ENCODE measurements at regions not wholly inside any gene's neighbourhood (a gene's known extent, or its start where the extent isn't known, plus 50 kb on each side); places are given as distances from the start of the nearest gene placed in this dataset.

DNA sequence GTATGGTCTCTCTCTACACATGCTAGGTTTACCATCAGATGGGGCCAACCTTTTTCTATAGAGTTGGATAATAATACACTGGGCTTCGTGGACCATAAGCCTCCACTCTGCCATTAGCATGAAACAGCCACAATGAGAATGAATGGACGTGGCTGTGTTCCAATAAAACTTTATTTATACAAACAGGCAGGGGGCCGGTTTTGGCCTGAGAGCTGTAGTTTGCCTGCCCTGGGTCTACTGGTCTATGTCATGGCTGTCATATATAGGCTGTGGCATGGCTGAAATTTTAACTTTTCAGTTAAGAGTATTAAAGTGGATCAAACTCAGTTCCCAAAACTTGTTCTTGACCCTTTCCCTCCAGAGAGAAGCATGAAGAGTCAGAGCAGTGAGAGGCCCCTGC lies 120.3 kb upstream of the MYL2 start:
- TF ChIP-seq, protein P1, sequence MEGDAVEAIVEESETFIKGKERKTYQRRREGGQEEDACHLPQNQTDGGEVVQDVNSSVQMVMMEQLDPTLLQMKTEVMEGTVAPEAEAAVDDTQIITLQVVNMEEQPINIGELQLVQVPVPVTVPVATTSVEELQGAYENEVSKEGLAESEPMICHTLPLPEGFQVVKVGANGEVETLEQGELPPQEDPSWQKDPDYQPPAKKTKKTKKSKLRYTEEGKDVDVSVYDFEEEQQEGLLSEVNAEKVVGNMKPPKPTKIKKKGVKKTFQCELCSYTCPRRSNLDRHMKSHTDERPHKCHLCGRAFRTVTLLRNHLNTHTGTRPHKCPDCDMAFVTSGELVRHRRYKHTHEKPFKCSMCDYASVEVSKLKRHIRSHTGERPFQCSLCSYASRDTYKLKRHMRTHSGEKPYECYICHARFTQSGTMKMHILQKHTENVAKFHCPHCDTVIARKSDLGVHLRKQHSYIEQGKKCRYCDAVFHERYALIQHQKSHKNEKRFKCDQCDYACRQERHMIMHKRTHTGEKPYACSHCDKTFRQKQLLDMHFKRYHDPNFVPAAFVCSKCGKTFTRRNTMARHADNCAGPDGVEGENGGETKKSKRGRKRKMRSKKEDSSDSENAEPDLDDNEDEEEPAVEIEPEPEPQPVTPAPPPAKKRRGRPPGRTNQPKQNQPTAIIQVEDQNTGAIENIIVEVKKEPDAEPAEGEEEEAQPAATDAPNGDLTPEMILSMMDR (IDR thresholded peaks at IDR 0.05; ENCODE audit: poor library complexity): no peak
- no peak for TF ChIP-seq EZH2 (IDR thresholded peaks at IDR 0.05; ENCODE audit: borderline replicate concordance)

All from hepatocyte (in vitro differentiated cells).